GM19023 (cell line): ENCODE measurements at regions not wholly inside any gene's neighbourhood (a gene's known extent, or its start where the extent isn't known, plus 50 kb on each side); places are given as distances from the start of the nearest gene placed in this dataset.

Experiments used
- ATAC-seq: cut with Tn5 transposase; IDR thresholded peaks from one replicate; pipeline ENCODE4 v1.9.1; 2021; ENCODE audit warnings: mild to moderate bottlenecking, moderate library complexity; ENCODE audit not compliant: unreplicated experiment

DNA sequence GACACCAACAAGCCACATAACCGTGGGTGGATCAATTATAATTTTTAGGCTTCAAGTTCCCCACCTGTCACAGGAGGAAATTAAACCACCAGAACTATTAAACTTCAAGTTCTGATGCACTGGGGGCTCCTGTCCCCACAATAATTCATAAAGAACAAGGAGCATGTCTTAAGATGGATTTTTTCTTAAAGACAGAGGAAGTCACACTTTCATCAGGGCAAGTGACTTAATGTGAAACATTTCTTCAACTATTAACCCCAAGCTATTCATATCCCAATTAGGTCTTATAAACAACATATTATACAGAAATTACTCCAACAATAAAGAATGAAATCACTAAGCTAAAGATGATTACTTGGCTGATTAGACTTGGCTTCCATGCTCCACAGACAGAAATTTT, 292.5 kb downstream of the ETAA1 start:
- no peak for ATAC-seq

DNA sequence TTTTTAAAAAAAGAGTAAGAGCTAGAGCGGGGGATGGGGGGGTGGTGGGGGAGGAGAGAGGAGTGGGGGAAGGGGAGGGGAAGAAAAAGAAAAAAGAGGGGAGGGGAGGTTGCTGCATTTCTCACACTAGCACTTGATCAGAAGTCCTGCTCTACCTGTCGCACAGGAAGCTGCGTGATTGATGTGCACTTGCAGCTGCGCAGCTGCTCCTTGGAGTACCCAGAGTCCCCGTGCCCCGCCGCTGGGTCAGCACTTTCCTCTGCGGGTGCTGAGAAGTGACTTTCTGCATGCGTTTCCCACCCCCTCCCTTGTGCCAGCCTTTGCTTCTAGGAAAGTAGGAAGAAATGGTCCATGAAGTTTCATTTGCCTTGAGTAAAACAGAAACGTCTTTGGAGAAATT, 297.3 kb downstream of the ETAA1 start:
- ATAC-seq = no peak

DNA sequence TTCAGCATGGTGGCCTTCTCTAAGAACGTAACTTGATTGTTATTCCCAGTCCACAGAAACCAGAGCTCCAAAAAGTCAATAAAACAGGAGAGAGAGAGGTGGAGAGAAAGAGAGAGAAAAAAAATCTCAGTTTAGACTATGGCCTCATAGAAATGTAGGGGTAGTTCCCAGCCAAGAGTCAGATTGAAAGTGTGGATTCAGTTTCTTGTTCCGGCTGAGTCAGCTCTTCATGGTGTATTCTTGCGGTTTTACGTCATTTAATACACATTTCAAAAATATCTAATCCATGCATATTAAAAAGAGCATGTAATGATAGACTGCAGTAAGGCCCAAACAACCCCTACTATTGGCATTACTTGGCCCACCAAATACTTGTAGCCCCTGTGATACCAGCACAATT, 303.9 kb downstream of the ETAA1 start:
- no peak for ATAC-seq

DNA sequence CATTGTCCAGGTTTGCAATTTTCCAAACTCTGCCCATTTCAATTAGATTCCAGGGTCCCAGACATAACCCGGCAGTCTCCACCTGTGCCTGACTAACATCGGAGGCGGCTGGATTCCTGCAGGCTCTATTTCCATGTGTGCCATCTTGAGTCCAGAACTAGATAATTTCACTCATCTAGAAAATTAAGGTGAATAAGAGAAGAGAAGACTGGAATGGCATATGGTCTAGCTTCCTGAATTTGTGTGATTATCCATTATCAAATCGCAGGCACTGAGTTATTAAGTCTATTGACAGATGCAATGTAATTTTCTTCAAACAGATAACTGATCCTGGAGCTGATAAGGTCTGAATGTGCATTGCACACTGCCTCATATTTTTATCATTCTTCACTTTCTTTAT, 305.2 kb downstream of the ETAA1 start:
- no peak for ATAC-seq

DNA sequence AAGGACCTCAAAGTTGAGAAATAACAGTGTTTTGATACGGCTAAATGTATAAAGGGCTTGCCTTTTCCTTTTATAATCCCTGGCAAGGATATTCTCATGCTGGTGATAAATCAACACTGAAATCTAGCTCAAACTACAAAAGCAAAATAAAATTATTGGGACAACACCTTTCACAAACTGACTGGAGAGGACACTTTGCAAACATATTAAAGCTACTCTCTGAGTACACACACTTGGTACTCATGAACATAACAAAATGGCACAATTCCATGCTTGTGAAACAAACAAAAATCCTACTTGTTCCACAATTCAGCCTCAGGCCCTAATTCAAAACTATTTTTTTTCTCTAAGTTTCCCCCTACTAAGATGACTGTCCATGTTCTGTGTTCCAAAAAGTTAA, 305.8 kb downstream of the ETAA1 start:
- ATAC-seq = no peak

DNA sequence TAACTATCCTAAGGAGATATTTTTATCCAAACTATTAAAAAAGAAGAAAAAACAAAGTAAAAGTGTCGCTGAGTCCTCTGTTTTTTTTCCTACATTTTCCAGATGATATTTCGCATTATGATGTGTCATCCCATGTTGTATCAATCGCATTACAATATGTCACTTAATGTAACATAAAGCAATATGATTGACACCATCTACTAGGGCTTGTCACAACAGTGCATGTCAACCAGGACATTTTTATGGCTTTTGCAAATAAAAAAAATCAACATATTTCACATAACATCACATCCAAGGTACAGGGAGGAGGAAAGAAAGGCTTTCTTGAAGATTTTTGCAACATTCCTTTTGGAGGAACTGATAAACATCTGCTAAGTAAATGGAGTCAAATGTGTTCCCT, 308.9 kb downstream of the ETAA1 start:
- no peak for ATAC-seq

DNA sequence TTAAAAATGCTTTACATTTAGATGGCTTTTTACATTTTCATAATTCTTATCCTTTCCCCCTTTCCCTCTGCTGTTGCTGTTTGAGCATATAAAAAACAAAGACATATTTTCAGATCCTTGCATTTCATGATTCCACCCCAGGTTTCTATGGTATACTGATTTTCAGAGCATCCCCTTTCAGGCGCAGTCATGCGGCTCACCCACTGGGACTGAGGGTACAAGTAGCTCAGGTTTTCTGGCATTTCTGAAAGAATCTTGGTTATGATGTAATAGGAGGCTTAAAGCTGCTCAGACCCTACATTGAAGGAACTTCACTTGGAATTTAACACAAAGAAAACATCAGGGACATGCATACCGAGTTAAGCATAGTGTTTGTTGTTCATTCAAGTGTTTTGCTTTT, 310.8 kb downstream of the ETAA1 start:
- ATAC-seq = no peak

DNA sequence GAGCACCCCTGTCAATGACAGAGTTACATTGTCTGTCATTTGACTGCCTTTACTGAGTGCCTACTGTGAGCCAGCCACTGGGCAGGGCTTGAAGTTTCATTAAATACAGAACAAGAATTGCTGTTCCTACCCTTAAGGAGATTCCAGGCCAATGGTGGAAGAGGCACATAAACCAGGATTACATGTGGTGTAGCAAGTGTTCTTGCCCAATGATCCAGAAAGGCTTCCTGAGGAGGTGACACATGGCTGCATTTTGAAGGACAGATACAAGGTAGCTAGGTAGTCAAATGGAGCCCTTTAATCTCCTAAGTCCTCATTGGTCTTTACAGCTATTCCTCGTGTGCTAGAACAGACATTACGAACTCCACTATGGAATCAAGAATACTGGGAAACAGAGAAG, 312.7 kb downstream of the ETAA1 start:
- no peak for ATAC-seq

DNA sequence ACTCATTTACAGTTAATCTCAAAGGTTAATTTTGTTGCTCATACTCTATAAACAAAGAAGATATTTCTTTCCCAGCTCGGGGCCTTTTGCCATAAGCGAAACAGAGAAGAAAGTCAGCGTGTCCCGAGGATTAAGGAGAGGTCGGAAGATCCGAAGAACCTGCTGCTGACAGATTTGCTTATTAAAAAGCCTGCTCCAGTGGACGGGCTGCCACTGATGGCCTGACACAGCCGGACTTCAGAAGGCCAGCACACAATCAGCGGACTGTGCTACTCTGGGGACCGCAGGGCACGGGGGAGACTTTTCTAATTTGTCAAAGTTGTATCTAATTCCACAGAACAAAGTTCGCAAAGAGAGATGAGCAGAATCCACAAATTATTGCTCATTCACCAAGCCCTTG, 315.4 kb downstream of the ETAA1 start:
- ATAC-seq = no peak

DNA sequence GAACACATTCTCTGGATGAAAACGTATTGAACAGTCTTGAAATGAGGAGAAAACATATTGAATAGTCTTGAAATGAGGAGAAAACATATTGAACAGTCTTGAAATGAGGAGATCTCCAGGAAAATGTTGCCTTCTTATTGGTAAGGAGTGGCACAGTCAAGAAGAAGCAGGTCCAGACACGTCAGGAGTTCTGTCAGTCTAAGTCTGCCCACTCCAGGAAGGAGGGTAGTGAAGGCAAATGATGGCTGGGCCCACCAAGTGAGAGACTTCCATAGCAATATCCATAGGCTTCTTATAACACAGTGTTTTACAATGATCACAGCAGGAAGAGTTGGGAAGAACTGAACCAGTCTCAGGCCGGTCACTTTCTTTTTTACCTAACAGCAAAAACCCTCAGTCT, 316.2 kb downstream of the ETAA1 start:
- ATAC-seq = no peak

DNA sequence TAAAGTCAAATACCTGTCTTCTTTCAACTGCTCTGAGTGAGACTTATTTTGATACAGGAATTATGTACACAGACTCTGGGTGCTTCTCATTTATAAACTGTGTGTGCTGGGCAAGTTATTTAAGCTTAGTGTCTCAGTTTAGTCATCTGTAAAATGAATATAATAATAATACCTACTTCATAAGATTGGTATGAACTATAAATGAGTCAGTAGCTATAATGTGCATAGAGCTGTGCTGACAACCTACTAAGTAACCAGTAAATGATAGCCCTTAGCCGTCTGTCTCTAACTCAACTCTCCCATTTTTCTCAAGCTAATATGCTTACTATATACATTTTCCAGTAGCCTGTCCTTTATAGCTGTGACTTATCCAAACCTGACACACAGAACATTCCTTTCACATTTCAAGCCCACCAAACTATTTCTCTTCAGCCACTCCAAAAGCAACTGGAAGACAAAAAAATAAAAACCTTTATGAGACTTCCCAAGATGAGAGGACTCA, 319.8 kb downstream of the ETAA1 start:
- ATAC-seq = no peak

DNA sequence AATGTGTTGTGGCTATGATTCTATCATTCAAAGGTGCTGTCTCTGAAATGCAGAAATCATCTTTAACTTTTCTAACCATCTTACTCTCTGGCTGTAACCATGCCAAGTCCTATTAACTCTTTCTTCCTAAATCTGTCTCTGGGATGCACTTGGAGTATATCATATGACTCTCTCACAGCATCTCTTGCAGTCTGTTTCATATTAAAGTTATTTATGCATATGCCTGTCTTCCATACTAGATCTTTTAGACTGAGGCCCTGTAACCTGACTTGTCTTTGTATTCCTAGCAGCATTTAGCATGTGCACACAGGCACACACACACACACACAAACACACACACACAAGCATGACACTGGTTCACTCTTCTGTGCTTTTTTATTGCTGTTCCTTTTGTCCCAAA, 320.6 kb downstream of the ETAA1 start:
- ATAC-seq = no peak

DNA sequence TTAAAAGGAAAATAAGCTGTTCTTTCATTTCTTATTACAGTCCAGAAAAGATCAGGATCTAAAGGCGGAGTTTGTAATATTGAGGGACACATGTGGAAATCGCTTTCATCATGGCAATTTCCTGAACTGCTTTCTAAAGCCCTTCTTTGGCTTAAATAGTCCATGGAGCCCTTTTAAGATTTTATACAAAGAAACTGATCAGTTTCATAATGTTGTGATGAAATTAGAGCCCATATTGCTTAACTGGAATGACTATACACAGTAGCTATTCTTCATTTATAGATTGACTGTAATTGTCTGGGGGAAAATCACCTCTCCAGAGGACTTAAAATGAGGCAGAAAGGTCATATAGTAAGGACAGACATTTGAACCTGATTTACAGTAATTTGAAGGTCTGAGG, 322.2 kb downstream of the ETAA1 start:
- ATAC-seq = no peak

DNA sequence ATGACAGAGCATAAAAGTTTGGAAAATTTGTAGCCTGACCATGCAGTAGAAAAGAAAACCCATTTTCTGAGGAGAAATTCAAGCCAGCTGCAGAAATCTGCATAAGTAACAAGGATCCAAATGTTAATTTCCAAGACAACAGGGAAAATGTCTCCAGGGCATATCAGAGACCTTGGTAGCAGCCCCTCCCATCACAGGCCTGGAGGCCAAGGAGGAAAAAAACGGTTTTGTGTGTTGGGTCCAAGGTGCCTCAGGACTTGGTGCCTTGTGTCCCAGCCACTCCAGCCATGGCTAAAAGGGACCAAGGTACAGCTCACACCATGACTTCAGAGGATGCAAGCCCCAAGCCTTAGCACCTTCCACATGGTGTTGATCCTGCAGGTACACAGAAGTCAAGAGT, 324.4 kb downstream of the ETAA1 start:
- ATAC-seq = no peak

DNA sequence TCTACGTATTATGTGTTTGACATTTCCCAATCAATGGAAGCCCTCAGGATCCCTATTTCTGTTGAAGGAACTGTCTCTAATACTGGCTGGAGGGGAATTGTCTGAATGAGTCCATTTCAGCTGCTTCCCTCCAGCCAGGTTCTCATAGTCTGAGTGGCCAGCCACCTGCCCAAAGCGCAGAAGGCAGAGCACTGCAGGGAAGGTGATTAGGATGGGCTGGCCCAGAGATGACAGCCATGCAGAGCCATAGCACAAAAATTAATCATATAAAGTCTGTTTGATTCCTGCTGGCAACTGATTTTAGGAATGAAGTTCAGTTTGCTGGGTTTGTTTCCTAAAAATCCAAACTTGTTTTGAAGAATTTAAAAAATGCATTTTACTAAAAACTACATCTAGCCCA, 327.1 kb downstream of the ETAA1 start:
- no peak for ATAC-seq

DNA sequence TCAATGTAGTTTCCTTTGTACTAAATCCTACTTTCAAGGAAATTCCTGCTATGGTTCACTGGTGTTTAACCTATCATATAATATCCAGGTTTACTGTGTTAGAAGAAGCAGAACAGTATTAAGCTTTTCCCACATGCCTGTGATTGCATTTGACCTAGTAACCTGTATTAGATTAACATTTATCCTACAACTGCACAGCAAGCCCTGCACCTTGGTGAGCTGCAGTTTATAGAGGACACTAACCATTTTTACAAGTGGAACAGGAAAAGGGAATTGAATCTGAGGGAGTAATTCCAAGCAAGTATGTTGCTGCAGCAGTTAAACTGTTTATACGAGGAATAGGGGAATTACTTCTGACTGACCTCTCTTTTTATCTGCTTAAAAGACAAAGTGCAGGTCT, 328.6 kb downstream of the ETAA1 start:
- ATAC-seq = no peak

DNA sequence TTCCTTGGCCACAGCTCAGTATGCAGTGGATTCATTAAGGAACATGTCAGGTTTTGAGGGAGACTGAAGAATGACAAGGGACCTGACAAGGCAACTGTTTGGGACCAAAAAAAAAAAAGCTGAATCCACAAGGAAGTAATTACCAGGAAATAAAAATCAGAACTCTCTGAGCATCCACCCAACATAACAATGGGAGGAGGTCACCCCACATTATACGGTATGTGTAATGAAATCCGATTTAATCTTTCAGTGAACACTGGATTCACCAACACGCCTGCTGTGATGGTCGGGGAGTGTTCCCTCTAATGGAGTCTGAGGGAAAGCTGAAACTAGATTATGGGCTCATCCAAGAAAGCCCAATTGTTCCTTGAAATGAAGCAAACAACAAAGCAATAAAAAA, 329.3 kb downstream of the ETAA1 start:
- ATAC-seq = no peak

DNA sequence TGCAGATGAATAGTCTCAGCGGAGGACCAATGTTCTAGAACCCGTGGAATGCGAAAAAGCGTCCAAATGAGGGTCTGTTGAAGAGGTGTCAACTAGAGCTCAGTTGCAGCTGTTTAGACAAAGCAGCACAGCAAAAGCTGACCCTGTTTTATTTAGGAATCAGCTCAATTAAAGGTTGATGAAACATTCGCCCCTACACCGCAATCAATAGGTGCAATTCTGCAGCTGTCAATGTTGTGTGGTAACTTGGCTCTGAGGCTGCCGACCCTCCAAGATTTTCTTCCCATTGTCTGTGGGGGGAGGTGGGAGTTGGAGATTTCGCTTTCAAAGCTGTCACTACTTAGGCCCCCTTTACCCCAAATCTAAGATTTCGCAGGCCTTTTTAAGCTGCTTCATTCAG, 330.0 kb downstream of the ETAA1 start:
- ATAC-seq = no peak

DNA sequence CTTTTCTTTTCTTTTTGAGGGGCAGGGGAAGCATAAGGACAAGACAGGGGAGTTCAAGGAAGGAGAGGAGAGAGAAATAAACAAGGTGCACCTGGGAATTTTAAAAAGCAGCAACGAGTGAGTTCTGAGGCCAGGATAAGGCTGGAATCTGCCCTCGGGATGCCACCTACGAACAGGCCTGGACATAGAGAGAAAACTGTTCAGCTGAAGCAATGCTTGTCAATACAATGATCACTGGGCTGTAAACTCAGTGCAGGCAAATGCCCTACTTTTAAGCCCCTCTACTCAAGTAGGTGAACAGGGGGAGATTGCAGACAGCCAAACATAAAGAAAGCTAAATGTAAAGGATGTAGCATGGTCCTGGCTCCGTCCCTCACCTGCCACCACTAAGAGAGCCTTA, 330.5 kb downstream of the ETAA1 start:
- no peak for ATAC-seq

DNA sequence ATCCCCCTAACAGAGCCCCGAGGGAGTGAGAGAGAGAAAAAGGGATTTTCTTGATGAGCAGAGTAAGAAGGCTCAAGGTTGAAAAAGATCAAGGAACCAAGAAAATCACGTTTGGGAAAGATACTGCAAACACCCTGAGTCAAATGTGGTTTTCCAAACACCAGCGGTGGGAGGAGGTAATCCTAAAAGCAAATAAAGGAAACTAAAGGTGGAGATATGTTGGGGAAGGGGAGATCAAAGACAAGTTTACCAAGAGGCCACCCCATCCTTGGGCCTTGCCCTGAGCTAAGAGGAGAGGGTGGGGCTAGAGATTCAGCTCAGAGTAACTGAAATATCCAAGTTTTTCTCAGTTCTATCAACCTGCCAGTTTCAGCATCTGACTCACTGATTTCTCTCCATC, 332.3 kb downstream of the ETAA1 start:
- no peak for ATAC-seq

DNA sequence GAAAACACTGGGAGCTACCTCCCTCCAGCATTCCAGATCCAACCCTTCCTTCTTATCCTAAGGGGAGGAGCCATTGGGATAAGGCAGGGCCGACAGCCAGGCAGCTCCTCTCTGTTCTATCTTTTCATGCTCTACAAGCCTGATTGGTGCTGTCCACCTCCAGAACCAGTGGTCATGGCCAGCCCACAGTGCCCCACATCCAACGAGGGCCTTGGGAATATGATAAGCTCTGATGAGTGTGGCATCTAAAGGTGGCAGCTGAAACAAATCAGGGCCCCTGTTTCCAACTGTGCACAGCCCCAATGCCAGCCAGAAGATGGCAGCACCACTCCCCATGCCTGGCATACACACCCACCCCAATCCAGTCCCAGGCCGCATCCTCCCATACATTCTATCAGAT, 329.3 kb downstream of the C1D start:
- no peak for ATAC-seq

DNA sequence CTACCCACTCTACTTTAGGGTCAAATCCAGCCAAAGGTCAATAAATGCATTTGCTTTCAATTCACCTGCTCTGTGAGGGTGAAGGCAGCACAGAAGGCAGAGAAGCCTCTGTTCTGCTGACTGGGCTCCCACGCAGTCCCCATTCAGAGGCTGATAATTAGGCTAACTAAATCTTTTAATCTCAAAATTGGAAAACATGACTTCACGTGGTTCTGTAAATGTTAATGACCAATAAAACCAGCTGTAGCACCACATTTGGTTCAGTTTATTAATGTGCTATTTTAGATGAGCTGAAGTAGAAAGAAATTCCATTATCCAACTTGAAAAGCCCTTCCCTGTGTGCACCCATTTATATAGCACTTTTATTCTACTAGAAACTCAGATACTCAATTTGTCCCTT, 310.6 kb downstream of the C1D start:
- ATAC-seq = no peak

DNA sequence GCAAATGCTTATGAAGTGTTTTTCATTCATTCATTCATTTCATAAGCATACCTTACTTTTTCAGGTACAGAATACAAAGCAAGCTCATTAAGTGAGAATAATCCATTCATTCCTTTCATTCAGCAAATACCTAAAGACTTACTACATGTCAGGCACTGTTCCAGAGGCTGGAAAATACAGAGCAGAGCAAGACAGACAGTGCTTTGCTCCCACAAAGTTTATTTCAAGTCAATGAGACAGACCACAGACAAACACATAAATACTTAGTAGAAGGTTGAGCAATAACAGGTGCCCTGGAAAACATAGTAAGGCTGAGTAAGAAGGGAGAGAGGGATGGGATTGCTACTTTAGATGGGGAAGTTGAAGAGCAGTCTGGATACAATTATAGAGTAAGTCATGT, 309.8 kb downstream of the C1D start:
- no peak for ATAC-seq
